ENCODE measurements at regions not wholly inside any gene's neighbourhood (a gene's known extent, or its start where the extent isn't known, plus 50 kb on each side); places are given as distances from the start of the nearest gene placed in this dataset.

DNA sequence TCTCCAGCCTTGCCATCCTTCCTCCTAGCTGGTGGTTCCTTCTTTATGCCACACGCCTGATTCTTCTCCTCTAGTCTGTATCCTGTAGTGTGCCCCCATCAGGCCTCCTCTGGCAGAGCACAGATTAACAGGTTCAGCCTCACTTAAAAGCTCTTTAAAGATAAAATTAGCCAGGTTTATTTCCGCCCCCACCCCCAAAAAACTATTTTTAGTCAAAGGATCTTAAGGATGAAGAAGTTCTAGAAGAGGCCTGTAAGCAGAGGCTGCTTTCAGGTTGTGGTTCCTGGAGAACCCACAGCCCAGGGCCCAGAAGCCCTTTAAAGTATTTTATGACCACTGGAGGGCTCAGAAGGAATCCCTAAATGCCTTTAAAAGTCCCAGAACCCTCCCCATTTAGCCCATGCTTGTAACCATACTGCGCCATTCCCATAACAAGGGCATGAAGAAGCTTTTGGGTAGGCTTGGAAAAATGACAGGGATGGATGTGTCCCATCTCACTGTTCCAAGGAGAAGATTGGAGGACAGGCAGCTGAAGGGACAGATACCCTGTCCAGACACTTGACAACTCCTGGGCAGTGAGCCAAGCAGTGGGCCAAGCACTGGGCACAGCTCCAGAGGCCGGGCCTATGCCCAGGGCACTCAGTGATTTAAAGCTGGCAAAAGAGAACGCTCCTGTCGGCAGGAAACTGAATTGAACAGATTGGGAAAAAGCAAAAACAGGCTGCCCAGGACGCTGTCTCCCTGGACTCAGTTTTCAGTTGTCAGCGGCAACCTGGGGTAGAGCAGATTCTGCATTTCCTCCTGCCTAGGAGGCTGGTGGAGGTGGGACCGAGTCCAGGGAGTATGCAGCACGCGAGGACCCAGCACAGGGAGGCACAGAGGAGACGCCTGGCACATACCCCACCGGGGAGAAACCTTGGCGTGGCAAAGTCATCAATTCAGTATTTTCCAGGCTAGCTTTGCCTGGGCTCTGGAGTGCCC lies 106.3 kb upstream of the SSBP2 start:
- H3K27ac Mint-ChIP-seq = peak overlapping the region; percentile 17; the same call in 1 of the 2 replicates
- no peaks in the 10 kb centered on the region for H3K36me3 Mint-ChIP-seq
- TF ChIP-seq FOXP1 (CRISPR knock-in tag; IDR thresholded peaks at IDR 0.05; ENCODE audit: borderline replicate concordance) (no peak), ZNF263 (CRISPR knock-in tag; IDR thresholded peaks at IDR 0.05; ENCODE audit: low read depth) (no peak), CTCF (IDR thresholded peaks at IDR 0.05) (peak; percentile 30), KAT7 (CRISPR knock-in tag; IDR thresholded peaks at IDR 0.05; ENCODE audit: borderline replicate concordance) (no peak), PREB (CRISPR knock-in tag; IDR thresholded peaks at IDR 0.05; ENCODE audit: borderline replicate concordance) (no peak)
- TF ChIP-seq, protein P1, sequence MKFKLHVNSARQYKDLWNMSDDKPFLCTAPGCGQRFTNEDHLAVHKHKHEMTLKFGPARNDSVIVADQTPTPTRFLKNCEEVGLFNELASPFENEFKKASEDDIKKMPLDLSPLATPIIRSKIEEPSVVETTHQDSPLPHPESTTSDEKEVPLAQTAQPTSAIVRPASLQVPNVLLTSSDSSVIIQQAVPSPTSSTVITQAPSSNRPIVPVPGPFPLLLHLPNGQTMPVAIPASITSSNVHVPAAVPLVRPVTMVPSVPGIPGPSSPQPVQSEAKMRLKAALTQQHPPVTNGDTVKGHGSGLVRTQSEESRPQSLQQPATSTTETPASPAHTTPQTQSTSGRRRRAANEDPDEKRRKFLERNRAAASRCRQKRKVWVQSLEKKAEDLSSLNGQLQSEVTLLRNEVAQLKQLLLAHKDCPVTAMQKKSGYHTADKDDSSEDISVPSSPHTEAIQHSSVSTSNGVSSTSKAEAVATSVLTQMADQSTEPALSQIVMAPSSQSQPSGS (CRISPR knock-in tag; IDR thresholded peaks at IDR 0.05; ENCODE audit: borderline replicate concordance, low read depth) = no peak
- TF ChIP-seq, protein P2, sequence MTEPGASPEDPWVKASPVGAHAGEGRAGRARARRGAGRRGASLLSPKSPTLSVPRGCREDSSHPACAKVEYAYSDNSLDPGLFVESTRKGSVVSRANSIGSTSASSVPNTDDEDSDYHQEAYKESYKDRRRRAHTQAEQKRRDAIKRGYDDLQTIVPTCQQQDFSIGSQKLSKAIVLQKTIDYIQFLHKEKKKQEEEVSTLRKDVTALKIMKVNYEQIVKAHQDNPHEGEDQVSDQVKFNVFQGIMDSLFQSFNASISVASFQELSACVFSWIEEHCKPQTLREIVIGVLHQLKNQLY (CRISPR knock-in tag; IDR thresholded peaks at IDR 0.05) = no peak
- ChIA-PET CTCF (interaction anchor here (0.6 to 3.4 kb wide), 44 partner anchors 12 to 463 kb away, joined by 3 to 45 read pairs (median 4); partner anchors contain the start of genes ACOT12, ATG10 and SSBP2), POLR2A (interaction anchor here (0.6 to 1.5 kb wide), 3 partner anchors 106 to 294 kb away, joined by 3 to 8 read pairs (median 3); partner anchors contain the start of gene SSBP2)
- peak; percentile 64 for ATAC-seq
- no peaks in the 10 kb centered on the region for H3K9me3 Mint-ChIP-seq
- H3K4me1 Mint-ChIP-seq = peaks cover 52% of the 10 kb centered on the region
- no peak overlapping the region for H3K4me3 Mint-ChIP-seq
- DNase-seq (ENCODE audit: low spot score) = peak; percentile 42
- H3K27me3 Mint-ChIP-seq (ENCODE audit: low read depth) = no peaks in the 10 kb centered on the region; the same call in 1 of the 2 replicates

GRCh38 chr5:81855591-81855990 lies 104.7 kb upstream of the SSBP2 start:
- POLR2A ChIA-PET = no interaction called here
- H3K36me3 Mint-ChIP-seq = no peaks in the 10 kb centered on the region
- CTCF ChIA-PET = interaction anchor here (3.4 kb wide), 1 partner anchor 310 kb away, joined by 45 read pairs; no protein-coding TSS in a partner anchor
- no peak overlapping the region for H3K4me3 Mint-ChIP-seq
- peaks cover 63% of the 10 kb centered on the region for H3K4me1 Mint-ChIP-seq
- no peak for TF ChIP-seq JUN (CRISPR knock-in tag; IDR thresholded peaks at IDR 0.05)
- TF ChIP-seq GRHL2 (CRISPR knock-in tag; IDR thresholded peaks at IDR 0.05; ENCODE audit: insufficient replicate concordance, severe bottlenecking) = no peak
- no peak for TF ChIP-seq NFATC4 (CRISPR knock-in tag; IDR thresholded peaks at IDR 0.05)
- TF ChIP-seq, protein P3, sequence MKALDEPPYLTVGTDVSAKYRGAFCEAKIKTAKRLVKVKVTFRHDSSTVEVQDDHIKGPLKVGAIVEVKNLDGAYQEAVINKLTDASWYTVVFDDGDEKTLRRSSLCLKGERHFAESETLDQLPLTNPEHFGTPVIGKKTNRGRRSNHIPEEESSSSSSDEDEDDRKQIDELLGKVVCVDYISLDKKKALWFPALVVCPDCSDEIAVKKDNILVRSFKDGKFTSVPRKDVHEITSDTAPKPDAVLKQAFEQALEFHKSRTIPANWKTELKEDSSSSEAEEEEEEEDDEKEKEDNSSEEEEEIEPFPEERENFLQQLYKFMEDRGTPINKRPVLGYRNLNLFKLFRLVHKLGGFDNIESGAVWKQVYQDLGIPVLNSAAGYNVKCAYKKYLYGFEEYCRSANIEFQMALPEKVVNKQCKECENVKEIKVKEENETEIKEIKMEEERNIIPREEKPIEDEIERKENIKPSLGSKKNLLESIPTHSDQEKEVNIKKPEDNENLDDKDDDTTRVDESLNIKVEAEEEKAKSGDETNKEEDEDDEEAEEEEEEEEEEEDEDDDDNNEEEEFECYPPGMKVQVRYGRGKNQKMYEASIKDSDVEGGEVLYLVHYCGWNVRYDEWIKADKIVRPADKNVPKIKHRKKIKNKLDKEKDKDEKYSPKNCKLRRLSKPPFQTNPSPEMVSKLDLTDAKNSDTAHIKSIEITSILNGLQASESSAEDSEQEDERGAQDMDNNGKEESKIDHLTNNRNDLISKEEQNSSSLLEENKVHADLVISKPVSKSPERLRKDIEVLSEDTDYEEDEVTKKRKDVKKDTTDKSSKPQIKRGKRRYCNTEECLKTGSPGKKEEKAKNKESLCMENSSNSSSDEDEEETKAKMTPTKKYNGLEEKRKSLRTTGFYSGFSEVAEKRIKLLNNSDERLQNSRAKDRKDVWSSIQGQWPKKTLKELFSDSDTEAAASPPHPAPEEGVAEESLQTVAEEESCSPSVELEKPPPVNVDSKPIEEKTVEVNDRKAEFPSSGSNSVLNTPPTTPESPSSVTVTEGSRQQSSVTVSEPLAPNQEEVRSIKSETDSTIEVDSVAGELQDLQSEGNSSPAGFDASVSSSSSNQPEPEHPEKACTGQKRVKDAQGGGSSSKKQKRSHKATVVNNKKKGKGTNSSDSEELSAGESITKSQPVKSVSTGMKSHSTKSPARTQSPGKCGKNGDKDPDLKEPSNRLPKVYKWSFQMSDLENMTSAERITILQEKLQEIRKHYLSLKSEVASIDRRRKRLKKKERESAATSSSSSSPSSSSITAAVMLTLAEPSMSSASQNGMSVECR (CRISPR knock-in tag; IDR thresholded peaks at IDR 0.05; ENCODE audit: borderline replicate concordance) = no peak
- TF ChIP-seq EMX1 (CRISPR knock-in tag; IDR thresholded peaks at IDR 0.05) = no peak
- no peak for TF ChIP-seq GABPB1 (CRISPR knock-in tag; IDR thresholded peaks at IDR 0.05)
- TF ChIP-seq, protein P1 (CRISPR knock-in tag; IDR thresholded peaks at IDR 0.05; ENCODE audit: borderline replicate concordance, low read depth) = no peak
- no peak for TF ChIP-seq IRF1 (CRISPR knock-in tag; IDR thresholded peaks at IDR 0.05)
- no peak overlapping the region for H3K27ac Mint-ChIP-seq
- no peaks in the 10 kb centered on the region for H3K9me3 Mint-ChIP-seq
- ATAC-seq = no peak
- DNase-seq (ENCODE audit: low spot score) = no peak
- H3K27me3 Mint-ChIP-seq (ENCODE audit: low read depth) = no peaks in the 10 kb centered on the region

Measured in WTC11 (cell line).